Right lobe of liver (tissue), 4 donors: ENCODE measurements at regions not wholly inside any gene's neighbourhood (a gene's known extent, or its start where the extent isn't known, plus 50 kb on each side); places are given as distances from the start of the nearest gene placed in this dataset.

Source experiments
- CTCF ChIP-seq, 4 donors: fragments of 200-600 bp in 3 of 4; fragments of 450-650 bp in 1 of 4; IDR thresholded peaks; one replicate each; pipeline versions ENCODE4 v1.5.1 to v1.8.0; 2016 to 2022; ENCODE audit warnings: antibody characterized with exemption in 4 of 4, mild to moderate bottlenecking in 2 of 4
- POLR2A ChIP-seq: fragments of 450-650 bp; IDR thresholded peaks from one replicate; pipeline ENCODE4 v1.6.1; 2017; ENCODE audit warnings: antibody characterized with exemption, mild to moderate bottlenecking
- donor health status: DM: no; HTN: no; CAD: no.
- donor health status: DM: no; HTN: no; CAD: no.
- donor health status: DM: no; HTN: yes; CAD: no.

GRCh38 chr9:25964239-25964638 lies 286.0 kb upstream of the TUSC1 start:
- TF ChIP-seq POLR2A (no peak), CTCF (IDR thresholded peaks at IDR 0.05) (peak; percentile 16 to 36 (median 23))
